Right lobe of liver (tissue), 4 donors: ENCODE measurements at regions not wholly inside any gene's neighbourhood (a gene's known extent, or its start where the extent isn't known, plus 50 kb on each side); places are given as distances from the start of the nearest gene placed in this dataset.

Experiments
- CTCF ChIP-seq, 4 donors: fragments of 200-600 bp in 3 of 4; fragments of 450-650 bp in 1 of 4; IDR thresholded peaks; one replicate each; pipeline versions ENCODE4 v1.5.1 to v1.8.0; 2016 to 2022; ENCODE audit warnings: antibody characterized with exemption in 4 of 4, mild to moderate bottlenecking in 2 of 4
- POLR2A ChIP-seq: fragments of 450-650 bp; IDR thresholded peaks from one replicate; pipeline ENCODE4 v1.6.1; 2017; ENCODE audit warnings: antibody characterized with exemption, mild to moderate bottlenecking
- donor health status: DM: no; HTN: no; CAD: no.
- donor health status: DM: no; HTN: no; CAD: no.
- donor health status: DM: no; HTN: yes; CAD: no.

DNA sequence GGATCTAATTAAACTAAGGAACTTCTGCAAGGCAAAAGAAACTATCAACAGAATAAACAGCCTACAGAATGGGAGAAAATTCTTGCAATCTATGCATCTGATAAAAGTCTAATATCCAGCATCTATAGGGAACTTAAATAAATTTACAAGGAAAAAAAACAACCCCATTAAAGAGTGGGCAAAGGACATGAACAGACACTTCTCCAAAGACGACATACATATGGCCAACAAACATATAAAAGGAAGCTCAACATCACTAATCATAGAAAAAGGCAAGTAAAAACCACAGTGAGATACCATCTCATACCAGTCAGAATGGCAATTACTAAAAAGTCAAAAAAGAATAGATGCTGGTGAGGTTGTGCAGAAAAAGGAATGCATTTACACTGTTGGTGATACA lies 134.8 kb upstream of the PAQR3 start:
- no peak for TF ChIP-seq CTCF (IDR thresholded peaks at IDR 0.05)
- TF ChIP-seq POLR2A: no peak
